NCI-H128 (cell line): ENCODE measurements at regions not wholly inside any gene's neighbourhood (a gene's known extent, or its start where the extent isn't known, plus 50 kb on each side); places are given as distances from the start of the nearest gene placed in this dataset.
A peak's percentile ranks its signal among the peaks of the same experiment; 100 is the strongest.

Experiments
- DNase-seq: peaks from one replicate; lab custom pipeline; 2025; ENCODE audit not compliant: unreplicated experiment; lab: John Stamatoyannopoulos, UW

GRCh38 chr7:31284106-31284505 lies 56.4 kb downstream of the NEUROD6 start:
- peak; percentile 48 for DNase-seq

GRCh38 chr7:31271641-31272405 lies 68.7 kb downstream of the NEUROD6 start:
- no peak for DNase-seq

- DNase-seq = no peak
These were observed 73.0 kb downstream of the NEUROD6 start for GRCh38 chr7:31267486-31267885.

GRCh38 chr7:31263338-31263737 lies 77.2 kb downstream of the NEUROD6 start:
- no peak for DNase-seq

GRCh38 chr7:31261341-31261740 lies 79.2 kb downstream of the NEUROD6 start:
- DNase-seq = no peak

GRCh38 chr7:31260851-31261250 lies 79.7 kb downstream of the NEUROD6 start:
- no peak for DNase-seq

GRCh38 chr7:31258391-31258790 lies 82.1 kb downstream of the NEUROD6 start:
- no peak for DNase-seq

GRCh38 chr7:31256506-31256905 lies 84.0 kb downstream of the NEUROD6 start:
- no peak for DNase-seq

GRCh38 chr7:31254926-31255325 lies 85.6 kb downstream of the NEUROD6 start:
- DNase-seq = no peak

- no peak for DNase-seq
These were observed 87.0 kb downstream of the NEUROD6 start for GRCh38 chr7:31253532-31253931.

GRCh38 chr7:31251441-31251840 lies 89.1 kb downstream of the NEUROD6 start:
- DNase-seq = no peak

GRCh38 chr7:31249671-31250070 lies 90.9 kb downstream of the NEUROD6 start:
- no peak for DNase-seq

GRCh38 chr7:31236868-31237267 lies 103.7 kb downstream of the NEUROD6 start:
- no peak for DNase-seq

GRCh38 chr7:31234836-31235605 lies 105.5 kb downstream of the NEUROD6 start:
- DNase-seq = no peak

GRCh38 chr7:31228957-31229356 lies 111.6 kb downstream of the NEUROD6 start:
- DNase-seq = no peak

GRCh38 chr7:31214751-31215150 lies 125.8 kb downstream of the NEUROD6 start:
- no peak for DNase-seq

- no peak for DNase-seq
These were observed 129.2 kb downstream of the NEUROD6 start for GRCh38 chr7:31211281-31211680.

GRCh38 chr7:31204071-31204470 lies 136.5 kb downstream of the NEUROD6 start:
- no peak for DNase-seq

GRCh38 chr7:31203551-31203950 lies 137.0 kb downstream of the NEUROD6 start:
- no peak for DNase-seq

- no peak for DNase-seq
These were observed 137.7 kb downstream of the NEUROD6 start for GRCh38 chr7:31202801-31203200.

GRCh38 chr7:31192986-31193385 lies 140.9 kb downstream of the ADCYAP1R1 start:
- DNase-seq = peak; percentile 71

- no peak for DNase-seq
These were observed 138.8 kb downstream of the ADCYAP1R1 start for GRCh38 chr7:31190906-31191305.
